ENCODE measurements at regions not wholly inside any gene's neighbourhood (a gene's known extent, or its start where the extent isn't known, plus 50 kb on each side); places are given as distances from the start of the nearest gene placed in this dataset.

DNA sequence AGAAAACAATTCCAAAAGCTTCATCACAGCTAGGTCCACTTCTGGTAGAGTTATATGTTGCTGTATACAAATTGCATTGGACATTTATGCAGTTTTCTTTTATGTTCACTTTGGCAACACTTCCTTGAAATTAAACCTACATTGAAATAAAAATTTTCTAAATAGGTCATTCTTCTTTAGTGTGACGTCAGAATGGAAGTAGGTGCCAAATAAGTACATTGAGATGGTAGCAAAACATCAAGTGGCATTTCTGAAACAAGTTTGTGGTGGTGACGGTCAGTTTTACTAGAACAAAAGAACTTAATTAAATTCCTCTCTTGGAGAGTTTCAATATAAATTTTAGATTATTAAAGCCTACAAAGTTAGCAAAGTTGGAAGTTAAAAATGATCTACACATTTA, 895.1 kb downstream of the CDH9 start:
- Histone ChIP-seq H3K4me3 (no peak overlapping the region), H3K36me3 (no peaks in the 10 kb centered on the region), H3K4me1 (no peaks in the 10 kb centered on the region), H3K27ac (no peak overlapping the region), H3K9me3 (no peaks in the 10 kb centered on the region), H3K27me3 (no peaks in the 10 kb centered on the region)
- DNase-seq (ENCODE audit: low spot score in 2 of 2) = no peak
- TF ChIP-seq, protein P1, sequence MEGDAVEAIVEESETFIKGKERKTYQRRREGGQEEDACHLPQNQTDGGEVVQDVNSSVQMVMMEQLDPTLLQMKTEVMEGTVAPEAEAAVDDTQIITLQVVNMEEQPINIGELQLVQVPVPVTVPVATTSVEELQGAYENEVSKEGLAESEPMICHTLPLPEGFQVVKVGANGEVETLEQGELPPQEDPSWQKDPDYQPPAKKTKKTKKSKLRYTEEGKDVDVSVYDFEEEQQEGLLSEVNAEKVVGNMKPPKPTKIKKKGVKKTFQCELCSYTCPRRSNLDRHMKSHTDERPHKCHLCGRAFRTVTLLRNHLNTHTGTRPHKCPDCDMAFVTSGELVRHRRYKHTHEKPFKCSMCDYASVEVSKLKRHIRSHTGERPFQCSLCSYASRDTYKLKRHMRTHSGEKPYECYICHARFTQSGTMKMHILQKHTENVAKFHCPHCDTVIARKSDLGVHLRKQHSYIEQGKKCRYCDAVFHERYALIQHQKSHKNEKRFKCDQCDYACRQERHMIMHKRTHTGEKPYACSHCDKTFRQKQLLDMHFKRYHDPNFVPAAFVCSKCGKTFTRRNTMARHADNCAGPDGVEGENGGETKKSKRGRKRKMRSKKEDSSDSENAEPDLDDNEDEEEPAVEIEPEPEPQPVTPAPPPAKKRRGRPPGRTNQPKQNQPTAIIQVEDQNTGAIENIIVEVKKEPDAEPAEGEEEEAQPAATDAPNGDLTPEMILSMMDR (IDR thresholded peaks at IDR 0.05) = no peak
- TF ChIP-seq EP300 (IDR thresholded peaks at IDR 0.05) = no peak
- no peak for TF ChIP-seq POLR2A (IDR thresholded peaks at IDR 0.05)
- WGBS, 2 donors = 60 to 62% methylated on average over 2 of the region's 2 CpGs

DNA sequence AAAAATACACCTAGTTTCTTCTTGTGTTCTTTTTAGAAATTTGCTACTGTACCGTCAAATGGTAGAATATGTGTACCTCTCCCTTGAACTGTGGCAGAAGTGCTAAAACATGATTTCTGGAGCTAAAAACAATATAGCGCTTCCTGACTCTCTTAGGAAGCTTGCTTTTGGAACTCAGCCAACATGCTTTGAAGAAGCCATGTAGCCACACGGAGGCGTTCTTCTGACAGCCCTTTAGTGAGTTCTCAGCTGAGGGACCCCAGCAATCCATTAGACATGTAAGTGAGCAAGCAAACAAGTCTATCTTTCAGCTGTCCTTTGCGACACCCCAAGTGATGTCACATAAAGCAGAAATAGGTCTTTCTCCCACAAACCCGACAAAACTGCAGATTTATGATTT, 917.0 kb downstream of the CDH9 start:
- 41 to 49% methylated on average over 6 of the region's 6 CpGs for WGBS, 2 donors
- DNase-seq (ENCODE audit: low spot score in 2 of 2) = peak in 1 of 2 donors; percentile 13
- Histone ChIP-seq H3K4me1 (no peaks in the 10 kb centered on the region), H3K4me3 (no peak overlapping the region), H3K27me3 (no peaks in the 10 kb centered on the region), H3K36me3 (no peaks in the 10 kb centered on the region), H3K27ac (no peak overlapping the region), H3K9me3 (no peaks in the 10 kb centered on the region)
- TF ChIP-seq POLR2A (IDR thresholded peaks at IDR 0.05) (no peak), EP300 (IDR thresholded peaks at IDR 0.05) (no peak)
- TF ChIP-seq, protein P1 (IDR thresholded peaks at IDR 0.05) = no peak

DNA sequence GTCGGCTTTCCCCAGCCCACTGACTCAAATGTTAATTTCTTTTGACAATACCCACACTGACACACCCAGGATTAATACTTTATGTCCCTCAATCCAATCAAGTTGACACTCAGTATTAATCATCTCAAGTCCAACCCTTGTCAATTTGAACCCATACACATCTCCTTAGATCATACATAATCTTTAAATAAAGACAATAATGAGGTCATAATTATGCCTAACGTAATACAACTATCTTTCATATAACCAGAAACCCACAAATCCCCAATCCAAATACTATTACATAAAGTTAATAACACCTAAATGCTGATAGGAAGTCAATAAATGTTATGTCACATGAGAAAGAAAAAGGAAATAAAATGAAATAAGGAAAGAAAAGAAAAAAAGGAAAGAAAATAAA, 934.2 kb downstream of the CDH9 start:
- no peaks in the 10 kb centered on the region for H3K9me3 ChIP-seq
- H3K36me3 ChIP-seq = no peaks in the 10 kb centered on the region
- no peak overlapping the region for H3K27ac ChIP-seq
- WGBS, 2 donors = 76 to 80% methylated on average over 2 of the region's 2 CpGs
- TF ChIP-seq, protein P1 (IDR thresholded peaks at IDR 0.05) = no peak
- TF ChIP-seq EP300 (IDR thresholded peaks at IDR 0.05) (no peak), POLR2A (IDR thresholded peaks at IDR 0.05) (no peak)
- no peak for DNase-seq (ENCODE audit: low spot score in 2 of 2)
- no peak overlapping the region for H3K4me3 ChIP-seq
- no peaks in the 10 kb centered on the region for H3K27me3 ChIP-seq
- no peaks in the 10 kb centered on the region for H3K4me1 ChIP-seq

DNA sequence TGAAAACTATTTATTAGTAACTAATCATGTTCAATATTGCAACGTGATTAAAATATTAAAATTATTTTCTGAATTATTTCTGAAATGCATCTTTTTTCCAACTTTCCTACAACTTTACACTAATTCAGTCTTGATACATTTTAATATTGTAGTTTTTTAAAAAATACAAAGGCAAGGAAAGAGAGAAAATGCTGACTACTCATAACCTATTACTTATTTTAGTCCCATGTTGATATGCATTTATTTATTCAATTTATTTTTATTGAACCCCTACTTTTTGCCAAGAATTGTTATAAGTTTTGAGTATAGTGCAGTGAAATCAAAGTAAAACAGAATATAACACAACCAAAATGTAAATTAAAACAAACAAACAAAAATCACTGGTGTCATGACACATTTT, 978.2 kb downstream of the CDH9 start:
- 91 to 93% methylated on average over 1 of the region's 1 CpG for WGBS, 2 donors

DNA sequence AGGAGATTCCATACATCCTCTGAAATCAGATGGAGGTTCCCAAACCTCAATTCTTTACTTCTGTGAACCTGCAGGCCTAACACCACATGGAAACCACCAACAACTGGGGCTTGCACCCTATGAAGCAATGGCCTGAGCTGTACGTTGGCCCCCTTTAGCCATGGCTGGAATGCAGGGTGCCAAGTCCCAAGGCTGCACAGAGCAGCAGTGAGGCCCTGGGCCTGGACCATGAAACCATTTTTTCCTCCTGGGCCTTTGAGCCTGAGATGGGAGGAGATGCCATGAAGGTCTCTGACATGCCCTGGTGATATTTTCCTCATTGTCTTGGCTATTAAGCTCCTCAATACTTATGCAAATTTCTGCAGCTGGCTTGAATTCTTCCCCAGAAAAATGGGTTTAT, 983.8 kb downstream of the CDH9 start:
- H3K4me3 ChIP-seq = no peak overlapping the region
- H3K27me3 ChIP-seq = no peaks in the 10 kb centered on the region
- H3K9me3 ChIP-seq = no peaks in the 10 kb centered on the region
- TF ChIP-seq POLR2A (IDR thresholded peaks at IDR 0.05) (no peak), EP300 (IDR thresholded peaks at IDR 0.05) (no peak)
- TF ChIP-seq, protein P1 (IDR thresholded peaks at IDR 0.05) = no peak
- 38 to 63% methylated on average over 1 of the region's 1 CpG for WGBS, 2 donors
- no peak overlapping the region for H3K27ac ChIP-seq
- DNase-seq (ENCODE audit: low spot score in 2 of 2) = no peak
- no peaks in the 10 kb centered on the region for H3K36me3 ChIP-seq
- H3K4me1 ChIP-seq = no peaks in the 10 kb centered on the region

More for the DNA sequence above, 978.2 kb downstream of the CDH9 start:
- TF ChIP-seq, protein P1 (IDR thresholded peaks at IDR 0.05) = no peak
- TF ChIP-seq POLR2A (IDR thresholded peaks at IDR 0.05) (no peak), EP300 (IDR thresholded peaks at IDR 0.05) (no peak)
- no peak for DNase-seq (ENCODE audit: low spot score in 2 of 2)
- H3K27me3 ChIP-seq = no peaks in the 10 kb centered on the region
- H3K4me1 ChIP-seq = no peaks in the 10 kb centered on the region
- no peak overlapping the region for H3K27ac ChIP-seq
- H3K36me3 ChIP-seq = no peaks in the 10 kb centered on the region
- no peaks in the 10 kb centered on the region for H3K9me3 ChIP-seq
- H3K4me3 ChIP-seq = no peak overlapping the region

Data from tibial nerve (tissue), 4 donors.